H1 (cell line): ENCODE measurements at regions not wholly inside any gene's neighbourhood (a gene's known extent, or its start where the extent isn't known, plus 50 kb on each side); places are given as distances from the start of the nearest gene placed in this dataset.

Experiments
- FOSL1 ChIP-seq: IDR thresholded peaks from 2 replicates; pipeline ENCODE4 v1.6.1; 2011; ENCODE audit warnings: mild to moderate bottlenecking, low read depth, low read length, moderate library complexity; ENCODE audit not compliant: insufficient read depth
- POLR2A ChIP-seq, 2 experiments: IDR thresholded peaks; 1 replicate in 1 of 2; 2 replicates in 1 of 2; pipeline ENCODE4 v1.6.1; 2011; ENCODE audit warnings: low read depth in 2 of 2, low read length in 2 of 2, mild to moderate bottlenecking in 2 of 2; ENCODE audit errors: control extremely low read depth in 1 of 2
- SIN3A ChIP-seq, 2 experiments: IDR thresholded peaks in 1 of 2; conservative IDR thresholded peaks in 1 of 2; 2 replicates each; pipeline ENCODE4 v1.6.1; 2011 to 2012; ENCODE audit warnings: low read length in 2 of 2, improper control_type of control experiment in 1 of 2, low read depth in 1 of 2, mild to moderate bottlenecking in 1 of 2
- TF ChIP-seq, protein P1 (sequence below), 3 experiments: IDR thresholded peaks; 1 replicate in 2 of 3; 2 replicates in 1 of 3; pipeline versions ENCODE4 v1.5.1 to v1.6.1; 2011; ENCODE audit warnings: low read length in 3 of 3, mild to moderate bottlenecking in 3 of 3, inconsistent platforms in 2 of 3, low read depth in 1 of 3, moderate library complexity in 1 of 3; ENCODE audit not compliant: insufficient read depth in 1 of 3; ENCODE audit errors: control extremely low read depth in 1 of 3

DNA sequence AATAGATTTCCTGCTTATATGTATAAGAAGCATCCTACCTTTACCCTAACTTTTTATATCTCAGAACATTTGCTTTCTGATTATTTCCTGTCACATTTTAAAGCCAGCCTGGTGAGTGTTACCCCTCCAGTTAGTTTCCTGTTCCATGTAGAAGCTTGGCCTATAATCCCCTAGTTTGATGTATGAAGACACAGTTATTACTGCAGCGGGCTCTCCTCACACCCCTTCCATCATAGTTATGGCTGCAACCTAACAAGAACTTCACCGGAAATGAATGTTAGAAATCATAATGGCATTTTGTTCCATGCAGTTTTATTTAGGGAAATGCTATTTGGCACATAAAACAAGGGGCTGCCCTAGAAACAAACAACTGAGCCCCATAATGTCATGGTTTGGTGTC lies 400.2 kb upstream of the SETBP1 start:
- TF ChIP-seq, protein P1, sequence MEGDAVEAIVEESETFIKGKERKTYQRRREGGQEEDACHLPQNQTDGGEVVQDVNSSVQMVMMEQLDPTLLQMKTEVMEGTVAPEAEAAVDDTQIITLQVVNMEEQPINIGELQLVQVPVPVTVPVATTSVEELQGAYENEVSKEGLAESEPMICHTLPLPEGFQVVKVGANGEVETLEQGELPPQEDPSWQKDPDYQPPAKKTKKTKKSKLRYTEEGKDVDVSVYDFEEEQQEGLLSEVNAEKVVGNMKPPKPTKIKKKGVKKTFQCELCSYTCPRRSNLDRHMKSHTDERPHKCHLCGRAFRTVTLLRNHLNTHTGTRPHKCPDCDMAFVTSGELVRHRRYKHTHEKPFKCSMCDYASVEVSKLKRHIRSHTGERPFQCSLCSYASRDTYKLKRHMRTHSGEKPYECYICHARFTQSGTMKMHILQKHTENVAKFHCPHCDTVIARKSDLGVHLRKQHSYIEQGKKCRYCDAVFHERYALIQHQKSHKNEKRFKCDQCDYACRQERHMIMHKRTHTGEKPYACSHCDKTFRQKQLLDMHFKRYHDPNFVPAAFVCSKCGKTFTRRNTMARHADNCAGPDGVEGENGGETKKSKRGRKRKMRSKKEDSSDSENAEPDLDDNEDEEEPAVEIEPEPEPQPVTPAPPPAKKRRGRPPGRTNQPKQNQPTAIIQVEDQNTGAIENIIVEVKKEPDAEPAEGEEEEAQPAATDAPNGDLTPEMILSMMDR (IDR thresholded peaks at IDR 0.05; ENCODE audit: control extremely low read depth in 1 of 3, insufficient read depth in 1 of 3, low read depth in 1 of 3, low read length in 3 of 3): no peak
- TF ChIP-seq FOSL1: no peak
- TF ChIP-seq SIN3A (conservative IDR thresholded peaks at IDR 0.05 in 1 of 2, IDR thresholded peaks at IDR 0.05 in 1 of 2; ENCODE audit: low read depth in 1 of 2, low read length in 2 of 2): no peak
- no peak for TF ChIP-seq POLR2A (IDR thresholded peaks at IDR 0.05; ENCODE audit: control extremely low read depth in 1 of 2, low read depth in 2 of 2, low read length in 2 of 2)
